WTC11 (cell line): ENCODE measurements at regions not wholly inside any gene's neighbourhood (a gene's known extent, or its start where the extent isn't known, plus 50 kb on each side); places are given as distances from the start of the nearest gene placed in this dataset.

ENCODE experiments used
- ATAC-seq: fragments of 200-7000 bp; cut with Tn5 transposase; 2 replicates; pipeline ENCODE4 v1.10.0; 2021; ENCODE audit warnings: mild to moderate bottlenecking, moderate library complexity
- CTCF ChIA-PET: fragments of 300-600 bp; sonication (Branson Sonifier 250); formaldehyde crosslinking; loops from one replicate; lab custom pipeline; 2021; ENCODE audit warnings: antibody characterized with exemption; lab: Charles Lee
- POLR2A ChIA-PET: fragments of 350-600 bp; sonication (Branson Sonifier 250); formaldehyde crosslinking; loops from one replicate; lab custom pipeline; 2021; ENCODE audit warnings: antibody characterized with exemption; lab: Charles Lee
- DNase-seq: peaks from one replicate; pipeline ENCODE4 v3.0.0; 2021; ENCODE audit warnings: low spot score
- H3K27ac Mint-ChIP-seq: 2 replicates; pipeline ENCODE4 v1.8.0; 2021; ENCODE audit warnings: mixed read lengths
- H3K27me3 Mint-ChIP-seq: 2 replicates; pipeline ENCODE4 v1.8.0; 2021; ENCODE audit warnings: low read depth, mild to moderate bottlenecking, moderate library complexity, mixed read lengths
- H3K36me3 Mint-ChIP-seq: 2 replicates; pipeline ENCODE4 v1.8.0; 2021; ENCODE audit warnings: mixed read lengths
- H3K4me1 Mint-ChIP-seq: 2 replicates; pipeline ENCODE4 v1.8.0; 2022; ENCODE audit warnings: mixed read lengths
- H3K4me3 Mint-ChIP-seq: 2 replicates; pipeline ENCODE4 v1.8.0; 2021; ENCODE audit warnings: mild to moderate bottlenecking, moderate library complexity, mixed read lengths
- H3K9me3 Mint-ChIP-seq: 2 replicates; pipeline ENCODE4 v1.8.0; 2021; ENCODE audit warnings: mixed read lengths
- AFF4 ChIP-seq: sonication (generic); formaldehyde crosslinking; IDR thresholded peaks from 2 replicates; pipeline ENCODE4 v1.8.1; 2023; ENCODE audit warnings: mild to moderate bottlenecking, missing genetic modification reagents, borderline replicate concordance
- ARID4B ChIP-seq: sonication (generic); formaldehyde crosslinking; IDR thresholded peaks from 2 replicates; pipeline ENCODE4 v1.8.0; 2023; ENCODE audit warnings: missing genetic modification reagents, mild to moderate bottlenecking, borderline replicate concordance
- ATF2 ChIP-seq: sonication (generic); formaldehyde crosslinking; IDR thresholded peaks from 2 replicates; pipeline ENCODE4 v1.8.1; 2022; ENCODE audit warnings: low read depth, missing genetic modification reagents, borderline replicate concordance
- CTCF ChIP-seq: fragments of 200-600 bp; IDR thresholded peaks from 2 replicates; pipeline ENCODE4 v1.8.0; 2022; ENCODE audit warnings: antibody characterized with exemption
- E2F4 ChIP-seq: sonication (generic); formaldehyde crosslinking; IDR thresholded peaks from 2 replicates; pipeline ENCODE4 v1.8.1; 2022; ENCODE audit warnings: low read depth, mild to moderate bottlenecking, moderate library complexity, missing genetic modification reagents, borderline replicate concordance
- EMX1 ChIP-seq: fragments of 250-450 bp; sonication (Bioruptor Pico); IDR thresholded peaks from 2 replicates; pipeline ENCODE4 v1.8.0; 2021; ENCODE audit warnings: mild to moderate bottlenecking
- ERG ChIP-seq: fragments of 250-450 bp; sonication (Bioruptor Pico); IDR thresholded peaks from 2 replicates; pipeline ENCODE4 v1.8.0; 2021; ENCODE audit warnings: mild to moderate bottlenecking
- ETV6 ChIP-seq: sonication (generic); formaldehyde crosslinking; IDR thresholded peaks from 2 replicates; pipeline ENCODE4 v1.8.1; 2022; ENCODE audit warnings: mild to moderate bottlenecking, missing genetic modification reagents
- GTF2I ChIP-seq: fragments of 250-450 bp; sonication (Bioruptor Pico); conservative IDR thresholded peaks from 2 replicates; pipeline ENCODE4 v1.4.0; 2021; ENCODE audit warnings: mild to moderate bottlenecking
- MLX ChIP-seq: sonication (generic); formaldehyde crosslinking; IDR thresholded peaks from 2 replicates; pipeline ENCODE4 v1.8.1; 2023; ENCODE audit warnings: mild to moderate bottlenecking, missing genetic modification reagents, moderate library complexity
- NFYB ChIP-seq: sonication (generic); formaldehyde crosslinking; conservative IDR thresholded peaks from 2 replicates; pipeline ENCODE4 v1.8.0; 2022; ENCODE audit warnings: low read depth, missing genetic modification reagents
- NR3C1 ChIP-seq: sonication (generic); formaldehyde crosslinking; conservative IDR thresholded peaks from 2 replicates; pipeline ENCODE4 v1.8.1; 2023; ENCODE audit warnings: low read depth, mild to moderate bottlenecking, missing genetic modification reagents
- PREB ChIP-seq: sonication (generic); formaldehyde crosslinking; IDR thresholded peaks from 2 replicates; pipeline ENCODE4 v1.8.1; 2022; ENCODE audit warnings: mild to moderate bottlenecking, missing genetic modification reagents, moderate library complexity, borderline replicate concordance
- SMAD3 ChIP-seq: sonication (generic); formaldehyde crosslinking; IDR thresholded peaks from 2 replicates; pipeline ENCODE4 v1.8.0; 2022; ENCODE audit warnings: missing genetic modification reagents, mild to moderate bottlenecking, borderline replicate concordance
- ZNF138 ChIP-seq: sonication (generic); formaldehyde crosslinking; conservative IDR thresholded peaks from 2 replicates; pipeline ENCODE4 v1.8.1; 2022; ENCODE audit warnings: mild to moderate bottlenecking, moderate library complexity, missing genetic modification reagents
- ZNF416 ChIP-seq: fragments of 250-450 bp; sonication (Bioruptor Pico); IDR thresholded peaks from 2 replicates; pipeline ENCODE4 v1.9.0; 2021; ENCODE audit warnings: mild to moderate bottlenecking, inconsistent platforms

- Mint-ChIP-seq H3K27ac (no peak overlapping the region), H3K36me3 (no peaks in the 10 kb centered on the region), H3K9me3 (no peaks in the 10 kb centered on the region), H3K4me3 (no peak overlapping the region), H3K4me1 (0 out of 2 replicates have a peak, but pooled peaks cover 2% of the 10 kb centered on the region), H3K27me3 (no peaks in the 10 kb centered on the region)
- ChIA-PET CTCF (interaction anchor here (0.6 to 3.4 kb wide), 3 partner anchors 28 to 204 kb away, joined by 3 to 18 read pairs (median 14); no protein-coding TSS in a partner anchor), POLR2A (no interaction called here)
- ATAC-seq (peak; percentile 76; the same call in 1 of the 2 replicates), DNase-seq (peak; percentile 30)
- TF ChIP-seq CTCF: peak; percentile 67
- TF ChIP-seq MLX (CRISPR knock-in tag): no peak
Observed at GRCh38 chr2:16553226-16553625, 112.4 kb downstream of the CYRIA start.

GRCh38 chr2:16552202-16552601 lies 113.4 kb downstream of the CYRIA start:
- H3K9me3 Mint-ChIP-seq: no peaks in the 10 kb centered on the region
- TF ChIP-seq GTF2I (CRISPR knock-in tag) (no peak), NR3C1 (CRISPR knock-in tag) (no peak), ARID4B (no peak), ERG (no peak), PREB (no peak), EMX1 (CRISPR knock-in tag) (no peak), AFF4 (CRISPR knock-in tag) (no peak), E2F4 (CRISPR knock-in tag) (no peak), SMAD3 (no peak), ETV6 (CRISPR knock-in tag) (no peak), ZNF416 (no peak), ATF2 (CRISPR knock-in tag) (no peak), NFYB (CRISPR knock-in tag) (no peak), ZNF138 (CRISPR knock-in tag) (no peak)

More at GRCh38 chr2:16552202-16552601, 113.4 kb downstream of the CYRIA start:
- Mint-ChIP-seq H3K4me1 (0 out of 2 replicates have a peak, but pooled peaks cover 2% of the 10 kb centered on the region), H3K27me3 (no peaks in the 10 kb centered on the region), H3K36me3 (no peaks in the 10 kb centered on the region), H3K4me3 (no peak overlapping the region), H3K27ac (no peak overlapping the region)
- ChIA-PET POLR2A (no interaction called here), CTCF (interaction anchor here (2.2 to 3.4 kb wide), 2 partner anchors 57 kb away, joined by 13 to 18 read pairs; no protein-coding TSS in a partner anchor)
- ATAC-seq (no peak), DNase-seq (no peak)
